Trophoblast cell (in vitro differentiated cells and primary cell): ENCODE measurements at regions not wholly inside any gene's neighbourhood (a gene's known extent, or its start where the extent isn't known, plus 50 kb on each side); places are given as distances from the start of the nearest gene placed in this dataset.

ENCODE experiments used
- DNase-seq, 2 donors: peaks; one replicate each; pipeline ENCODE4 v3.0.0-alpha.2; 2016
- H2AFZ ChIP-seq: 2 replicates; pipeline ENCODE4 v1.6.1; 2013; ENCODE audit warnings: low read length, moderate library complexity, mild to moderate bottlenecking; ENCODE audit not compliant: insufficient read depth, poor library complexity
- H2AK5ac ChIP-seq: 2 replicates; pipeline ENCODE4 v1.6.1; 2013; ENCODE audit warnings: mild to moderate bottlenecking, low read length
- H2BK120ac ChIP-seq: 2 replicates; pipeline ENCODE4 v1.6.1; 2013; ENCODE audit warnings: low read length, mild to moderate bottlenecking, moderate library complexity; ENCODE audit not compliant: insufficient read depth, poor library complexity
- H2BK12ac ChIP-seq: 2 replicates; pipeline ENCODE4 v1.6.1; 2013; ENCODE audit warnings: mild to moderate bottlenecking, low read length, moderate library complexity
- H2BK5ac ChIP-seq: 2 replicates; pipeline ENCODE4 v1.6.1; 2013; ENCODE audit warnings: low read length, low read depth, moderate library complexity, mild to moderate bottlenecking; ENCODE audit not compliant: poor library complexity
- H3K14ac ChIP-seq: 2 replicates; pipeline ENCODE4 v1.6.1; 2013; ENCODE audit warnings: mild to moderate bottlenecking, low read length
- H3K18ac ChIP-seq: 2 replicates; pipeline ENCODE4 v1.6.1; 2013; ENCODE audit warnings: mild to moderate bottlenecking, low read length
- H3K23ac ChIP-seq: 2 replicates; pipeline ENCODE4 v1.6.1; 2013; ENCODE audit warnings: low read length
- H3K27ac ChIP-seq: 2 replicates; pipeline ENCODE4 v1.5.1; 2013; ENCODE audit warnings: low read depth, mild to moderate bottlenecking, inconsistent platforms, low read length, moderate library complexity
- H3K27me3 ChIP-seq: 2 replicates; pipeline ENCODE4 v1.6.1; 2013; ENCODE audit warnings: inconsistent platforms, mild to moderate bottlenecking, low read length, moderate library complexity; ENCODE audit not compliant: insufficient read depth
- H3K36me3 ChIP-seq, 2 experiments: 1 replicate in 1 of 2; 2 replicates in 1 of 2; pipeline ENCODE4 v1.6.1; 2013; ENCODE audit warnings: low read length in 2 of 2, mild to moderate bottlenecking in 2 of 2, moderate library complexity in 1 of 2; ENCODE audit not compliant: insufficient read depth in 2 of 2, control insufficient read depth in 1 of 2
- H3K4ac ChIP-seq: 2 replicates; pipeline ENCODE4 v1.6.1; 2013; ENCODE audit warnings: low read depth, mild to moderate bottlenecking, low read length, moderate library complexity
- H3K4me1 ChIP-seq, 2 experiments: 1 replicate in 1 of 2; 2 replicates in 1 of 2; pipeline ENCODE4 v1.6.1; 2013; ENCODE audit warnings: low read length in 2 of 2, mild to moderate bottlenecking in 2 of 2, moderate library complexity in 1 of 2; ENCODE audit not compliant: insufficient read depth in 2 of 2, control insufficient read depth in 1 of 2
- H3K4me2 ChIP-seq: 2 replicates; pipeline ENCODE4 v1.6.1; 2013; ENCODE audit warnings: inconsistent platforms, mild to moderate bottlenecking, low read length, moderate library complexity
- H3K4me3 ChIP-seq: 2 replicates; pipeline ENCODE4 v1.5.1; 2013; ENCODE audit warnings: mild to moderate bottlenecking, low read depth, low read length, inconsistent platforms
- H3K79me1 ChIP-seq: one replicate; pipeline ENCODE4 v1.6.1; 2013; ENCODE audit warnings: low read length
- H3K79me2 ChIP-seq: 2 replicates; pipeline ENCODE4 v1.6.1; 2013; ENCODE audit warnings: low read length, mild to moderate bottlenecking; ENCODE audit not compliant: control insufficient read depth, insufficient read depth, poor library complexity
- H3K9ac ChIP-seq: 2 replicates; pipeline ENCODE4 v1.6.1; 2013; ENCODE audit warnings: mild to moderate bottlenecking, low read length
- H3K9me3 ChIP-seq: 2 replicates; pipeline ENCODE4 v1.6.1; 2013; ENCODE audit warnings: low read depth, mild to moderate bottlenecking, control low read depth, inconsistent platforms, low read length; ENCODE audit not compliant: insufficient read depth
- H4K12ac ChIP-seq: 2 replicates; pipeline ENCODE4 v1.6.1; 2013; ENCODE audit warnings: low read depth, mild to moderate bottlenecking, low read length, moderate library complexity
- H4K8ac ChIP-seq: 2 replicates; pipeline ENCODE4 v1.6.1; 2013; ENCODE audit warnings: low read depth, mild to moderate bottlenecking, low read length, moderate library complexity
- H4K91ac ChIP-seq: one replicate; pipeline ENCODE4 v1.6.1; 2013; ENCODE audit warnings: low read depth, mild to moderate bottlenecking, low read length, moderate library complexity
- WGBS: extraction: QIAGEN DNeasy Blood & Tissue Kit; methylation state at CpG from one replicate; pipeline ENCODE4 v1.1.7; 2013; ENCODE audit warnings: missing lambda C conversion rate; ENCODE audit not compliant: insufficient read length, insufficient coverage; ENCODE audit errors: extremely low coverage; 5-methylcytosine and 5-hydroxymethylcytosine counted together

- Histone ChIP-seq H2BK12ac (no peak overlapping the region), H3K14ac (no peak overlapping the region), H4K8ac (no peak overlapping the region), H3K4me1 (no peaks in the 10 kb centered on the region), H3K27ac (no peak overlapping the region), H3K36me3 (no peaks in the 10 kb centered on the region), H3K23ac (no peak overlapping the region), H3K18ac (no peak overlapping the region), H3K4ac (no peak overlapping the region), H2BK120ac (no peak overlapping the region), H2AK5ac (no peak overlapping the region), H3K27me3 (no peaks in the 10 kb centered on the region), H3K79me1 (no peaks in the 10 kb centered on the region), H2AFZ (no peak overlapping the region), H3K9me3 (no peaks in the 10 kb centered on the region), H4K12ac (no peak overlapping the region), H2BK5ac (no peak overlapping the region), H3K4me2 (no peak overlapping the region), H3K9ac (no peak overlapping the region), H3K4me3 (no peak overlapping the region), H4K91ac (no peak overlapping the region), H3K79me2 (no peaks in the 10 kb centered on the region)
- no peak for DNase-seq
Measured at GRCh38 chr10:107611115-107611514, 446.6 kb upstream of the SORCS1 start.

- Histone ChIP-seq H3K79me1 (no peaks in the 10 kb centered on the region), H2BK12ac (no peak overlapping the region), H3K4me1 (no peaks in the 10 kb centered on the region), H3K18ac (no peak overlapping the region), H3K14ac (no peak overlapping the region), H3K4me3 (no peak overlapping the region), H3K27ac (no peak overlapping the region), H3K36me3 (no peaks in the 10 kb centered on the region), H3K4ac (no peak overlapping the region), H3K9me3 (no peaks in the 10 kb centered on the region), H3K4me2 (no peak overlapping the region), H3K23ac (no peak overlapping the region), H3K9ac (no peak overlapping the region), H2AFZ (no peak overlapping the region), H2AK5ac (no peak overlapping the region), H4K8ac (no peak overlapping the region), H2BK5ac (no peak overlapping the region), H3K27me3 (no peaks in the 10 kb centered on the region), H4K91ac (no peak overlapping the region), H4K12ac (no peak overlapping the region), H3K79me2 (no peaks in the 10 kb centered on the region), H2BK120ac (no peak overlapping the region)
- no peak for DNase-seq
- no CpG with 5 or more reads among the region's 3 CpGs for WGBS
Measured at GRCh38 chr10:107589081-107589480, 424.6 kb upstream of the SORCS1 start.

GRCh38 chr10:107585630-107586029, 421.1 kb upstream of the SORCS1 start:
- Histone ChIP-seq H3K23ac (no peak overlapping the region), H3K14ac (no peak overlapping the region), H2AFZ (no peak overlapping the region), H2AK5ac (no peak overlapping the region), H3K27ac (no peak overlapping the region), H4K12ac (no peak overlapping the region), H3K4ac (no peak overlapping the region), H3K36me3 (no peaks in the 10 kb centered on the region), H3K18ac (no peak overlapping the region), H2BK12ac (no peak overlapping the region), H3K79me1 (no peaks in the 10 kb centered on the region), H4K91ac (no peak overlapping the region), H4K8ac (no peak overlapping the region), H3K27me3 (no peaks in the 10 kb centered on the region), H3K4me3 (no peak overlapping the region), H3K4me2 (no peak overlapping the region), H3K4me1 (no peaks in the 10 kb centered on the region), H2BK5ac (no peak overlapping the region), H2BK120ac (no peak overlapping the region), H3K79me2 (no peaks in the 10 kb centered on the region), H3K9ac (no peak overlapping the region), H3K9me3 (no peaks in the 10 kb centered on the region)
- no CpG with 5 or more reads among the region's 3 CpGs for WGBS
- DNase-seq: no peak

- Histone ChIP-seq H3K18ac (no peak overlapping the region), H3K79me2 (no peaks in the 10 kb centered on the region), H3K23ac (no peak overlapping the region), H2BK5ac (no peak overlapping the region), H3K27me3 (no peaks in the 10 kb centered on the region), H2BK120ac (no peak overlapping the region), H3K14ac (no peak overlapping the region), H3K4ac (no peak overlapping the region), H3K4me1 (no peaks in the 10 kb centered on the region), H4K91ac (no peak overlapping the region), H3K4me2 (no peak overlapping the region), H3K27ac (no peak overlapping the region), H4K12ac (no peak overlapping the region), H2AFZ (no peak overlapping the region), H4K8ac (no peak overlapping the region), H3K9me3 (no peaks in the 10 kb centered on the region), H2AK5ac (no peak overlapping the region), H3K9ac (no peak overlapping the region), H3K36me3 (no peaks in the 10 kb centered on the region), H3K79me1 (no peaks in the 10 kb centered on the region), H3K4me3 (no peak overlapping the region), H2BK12ac (no peak overlapping the region)
- DNase-seq: no peak
Measured at GRCh38 chr10:107583974-107584373, 419.5 kb upstream of the SORCS1 start.

DNA sequence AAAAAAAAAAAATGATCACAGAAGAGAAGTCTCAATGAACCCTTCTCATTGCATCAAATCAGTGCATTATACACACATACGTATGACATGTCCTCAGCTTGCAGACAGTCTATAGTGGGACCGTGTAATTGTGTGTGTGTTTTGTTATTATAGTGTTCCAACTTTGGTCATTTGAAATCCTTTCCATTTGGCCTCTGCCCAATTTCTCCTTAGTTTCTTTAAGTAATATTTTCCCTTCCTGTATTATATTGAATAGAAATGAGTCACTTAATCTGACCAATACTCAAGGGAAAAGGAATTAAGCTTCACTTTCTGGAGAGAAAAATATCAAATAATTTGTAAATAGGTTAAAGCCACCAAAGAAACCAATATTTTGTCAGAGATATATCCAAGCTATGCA, 415.5 kb upstream of the SORCS1 start:
- H3K18ac ChIP-seq: no peak overlapping the region
- no CpG with 5 or more reads among the region's 2 CpGs for whole genome bisulfite sequencing
- H3K4me1 ChIP-seq: no peaks in the 10 kb centered on the region

More for the DNA sequence above, 415.5 kb upstream of the SORCS1 start:
- Histone ChIP-seq H3K9me3 (no peaks in the 10 kb centered on the region), H3K27ac (no peak overlapping the region), H3K27me3 (no peaks in the 10 kb centered on the region), H3K79me2 (no peaks in the 10 kb centered on the region), H3K9ac (no peak overlapping the region), H2AK5ac (no peak overlapping the region), H4K91ac (no peak overlapping the region), H3K4me3 (no peak overlapping the region), H3K14ac (no peak overlapping the region), H3K4me2 (no peak overlapping the region), H2BK12ac (no peak overlapping the region), H3K79me1 (no peaks in the 10 kb centered on the region), H4K8ac (no peak overlapping the region), H4K12ac (no peak overlapping the region), H2BK5ac (no peak overlapping the region), H3K36me3 (no peaks in the 10 kb centered on the region), H2BK120ac (no peak overlapping the region), H3K23ac (no peak overlapping the region), H2AFZ (no peak overlapping the region), H3K4ac (no peak overlapping the region)
- no peak for DNase-seq
